ENCODE measurements at regions not wholly inside any gene's neighbourhood (a gene's known extent, or its start where the extent isn't known, plus 50 kb on each side); places are given as distances from the start of the nearest gene placed in this dataset.

DNA sequence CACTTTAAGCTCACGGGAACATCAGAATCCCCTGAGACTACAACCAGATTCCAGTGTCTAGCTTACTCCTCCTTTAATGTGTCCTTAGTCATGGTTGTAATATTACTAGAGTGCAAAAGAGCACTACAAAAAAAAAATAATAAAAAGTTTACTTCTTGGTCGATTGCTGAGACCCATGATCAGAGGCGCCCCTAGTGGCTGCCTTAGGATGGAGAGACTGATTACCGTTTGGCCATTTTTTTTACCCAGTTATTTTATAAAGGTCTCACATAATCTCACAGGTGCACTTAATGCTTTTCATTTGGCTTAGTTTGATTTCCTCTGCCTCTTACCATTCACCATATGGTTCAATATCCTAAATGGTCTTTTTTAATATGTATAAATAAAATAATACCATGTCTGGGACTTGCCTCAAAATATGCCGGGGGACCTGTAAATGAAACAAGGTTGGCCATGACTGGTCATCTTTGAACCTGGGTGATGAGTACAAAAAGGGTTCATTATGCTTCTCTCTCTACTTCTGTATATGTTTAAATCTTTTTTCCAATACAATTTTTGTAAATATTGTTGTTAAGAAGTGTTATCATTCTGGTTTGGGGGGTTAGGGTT, 331.5 kb upstream of the NFE2L3 start:
- Mint-ChIP-seq H3K9me3 (no peaks in the 10 kb centered on the region), H3K4me1 (ENCODE audit: low read depth) (no peaks in the 10 kb centered on the region), H3K27me3 (ENCODE audit: low read depth) (peaks cover 6% of the 10 kb centered on the region), H3K4me3 (ENCODE audit: low read depth) (no peak overlapping the region), H3K36me3 (ENCODE audit: low read depth) (no peaks in the 10 kb centered on the region), H3K27ac (no peak overlapping the region)
- intact Hi-C loops (cut with micrococcal nuclease), result no loop called here
- no peak for DNase-seq (ENCODE audit: low spot score)

DNA sequence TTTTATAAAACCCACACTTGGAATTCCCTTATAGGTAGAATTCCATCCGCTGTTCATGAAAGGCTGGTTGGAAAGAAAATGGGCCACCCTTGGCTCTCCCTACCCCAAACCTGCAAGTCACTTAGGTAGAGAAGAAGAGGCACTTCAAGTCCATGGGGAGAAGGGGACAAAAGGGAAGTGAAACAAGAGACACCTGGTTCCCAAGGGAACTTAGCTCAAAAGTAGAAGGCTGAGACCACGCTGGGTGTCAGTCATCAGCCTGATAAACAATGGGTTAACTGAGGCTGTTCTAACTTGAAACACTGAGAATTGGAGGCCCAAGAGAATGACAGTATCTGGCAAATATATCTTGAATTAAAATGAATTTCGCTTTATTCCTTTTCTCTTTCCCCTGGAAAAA, 330.8 kb upstream of the NFE2L3 start:
- no peaks in the 10 kb centered on the region for H3K36me3 Mint-ChIP-seq (ENCODE audit: low read depth)
- DNase-seq (ENCODE audit: low spot score), result no peak
- no peak overlapping the region for H3K4me3 Mint-ChIP-seq (ENCODE audit: low read depth)
- no peaks in the 10 kb centered on the region for H3K4me1 Mint-ChIP-seq (ENCODE audit: low read depth)
- H3K27ac Mint-ChIP-seq, result no peak overlapping the region
- H3K9me3 Mint-ChIP-seq, result no peaks in the 10 kb centered on the region
- intact Hi-C loops (cut with micrococcal nuclease), result no loop called here
- H3K27me3 Mint-ChIP-seq (ENCODE audit: low read depth), result peaks cover 6% of the 10 kb centered on the region

DNA sequence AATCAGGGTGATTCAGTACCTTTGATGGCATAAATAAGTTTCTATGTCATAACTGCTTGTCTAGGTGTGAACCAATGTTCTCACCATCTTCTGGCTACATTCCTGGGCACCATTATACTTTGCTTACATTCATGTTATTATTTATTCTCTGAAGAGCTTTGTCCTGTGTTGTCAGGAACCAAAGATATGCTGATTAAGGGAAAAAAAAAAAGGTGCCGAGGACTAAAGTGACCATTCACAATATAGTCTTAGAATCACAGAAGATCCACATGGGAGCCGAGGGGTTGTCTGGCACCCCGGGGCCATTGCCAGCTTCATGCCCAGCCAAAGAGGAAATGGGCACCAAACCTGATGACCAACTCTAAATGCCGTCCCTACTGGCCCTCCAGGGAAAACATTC, 329.2 kb upstream of the NFE2L3 start:
- Mint-ChIP-seq H3K36me3 (ENCODE audit: low read depth) (no peaks in the 10 kb centered on the region), H3K27ac (no peak overlapping the region), H3K27me3 (ENCODE audit: low read depth) (peaks cover 3% of the 10 kb centered on the region), H3K4me1 (ENCODE audit: low read depth) (no peaks in the 10 kb centered on the region), H3K4me3 (ENCODE audit: low read depth) (no peak overlapping the region), H3K9me3 (no peaks in the 10 kb centered on the region)
- intact Hi-C loops (cut with micrococcal nuclease), result no loop called here
- DNase-seq (ENCODE audit: low spot score), result no peak

DNA sequence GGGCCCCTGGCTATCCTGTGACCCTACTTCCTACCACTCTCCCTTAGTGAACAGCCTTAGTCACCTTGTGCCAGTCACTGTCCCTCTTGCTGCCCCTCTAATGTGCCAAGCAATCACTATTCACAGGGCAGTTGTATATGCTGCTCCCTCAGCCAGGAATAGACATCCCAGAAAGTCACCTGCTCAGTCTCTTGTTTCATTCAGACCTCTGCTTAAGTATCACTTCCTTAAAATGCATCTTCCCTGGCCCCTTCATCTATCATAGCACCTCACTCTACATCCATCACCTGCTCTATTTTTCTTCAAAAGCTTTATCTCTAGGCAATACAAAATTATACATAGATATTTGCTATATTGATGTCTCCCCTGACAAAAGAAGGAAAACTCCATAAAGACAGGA, 328.4 kb upstream of the NFE2L3 start:
- Mint-ChIP-seq H3K27me3 (ENCODE audit: low read depth) (peaks cover 6% of the 10 kb centered on the region), H3K36me3 (ENCODE audit: low read depth) (no peaks in the 10 kb centered on the region), H3K9me3 (no peaks in the 10 kb centered on the region), H3K4me3 (ENCODE audit: low read depth) (no peak overlapping the region), H3K27ac (no peak overlapping the region), H3K4me1 (ENCODE audit: low read depth) (no peaks in the 10 kb centered on the region)
- no peak for DNase-seq (ENCODE audit: low spot score)
- intact Hi-C loops (cut with micrococcal nuclease), result no loop called here

DNA sequence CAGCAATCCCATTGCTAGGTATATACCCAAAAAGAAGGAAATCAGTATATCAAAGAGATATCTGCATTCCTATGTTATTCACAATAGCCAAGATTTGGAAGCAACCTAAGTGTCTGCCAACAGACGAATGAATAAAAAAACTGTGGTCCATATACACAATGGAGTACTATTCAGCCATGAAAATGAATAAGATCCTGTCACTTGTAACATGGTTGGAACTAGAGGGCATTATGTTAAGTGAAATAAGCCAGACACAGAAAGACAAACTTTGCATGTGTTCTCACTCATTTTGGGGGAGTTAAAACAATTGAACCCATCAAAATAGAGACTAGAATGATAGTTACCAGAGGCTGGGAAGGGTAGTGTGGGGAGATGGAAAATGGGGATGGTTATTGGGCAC, 323.5 kb upstream of the NFE2L3 start:
- no peak overlapping the region for H3K27ac Mint-ChIP-seq
- peaks cover 5% of the 10 kb centered on the region for H3K27me3 Mint-ChIP-seq (ENCODE audit: low read depth)
- intact Hi-C loops (cut with micrococcal nuclease), result no loop called here
- no peaks in the 10 kb centered on the region for H3K9me3 Mint-ChIP-seq
- DNase-seq (ENCODE audit: low spot score), result no peak
- no peaks in the 10 kb centered on the region for H3K4me1 Mint-ChIP-seq (ENCODE audit: low read depth)
- no peak overlapping the region for H3K4me3 Mint-ChIP-seq (ENCODE audit: low read depth)
- no peaks in the 10 kb centered on the region for H3K36me3 Mint-ChIP-seq (ENCODE audit: low read depth)

DNA sequence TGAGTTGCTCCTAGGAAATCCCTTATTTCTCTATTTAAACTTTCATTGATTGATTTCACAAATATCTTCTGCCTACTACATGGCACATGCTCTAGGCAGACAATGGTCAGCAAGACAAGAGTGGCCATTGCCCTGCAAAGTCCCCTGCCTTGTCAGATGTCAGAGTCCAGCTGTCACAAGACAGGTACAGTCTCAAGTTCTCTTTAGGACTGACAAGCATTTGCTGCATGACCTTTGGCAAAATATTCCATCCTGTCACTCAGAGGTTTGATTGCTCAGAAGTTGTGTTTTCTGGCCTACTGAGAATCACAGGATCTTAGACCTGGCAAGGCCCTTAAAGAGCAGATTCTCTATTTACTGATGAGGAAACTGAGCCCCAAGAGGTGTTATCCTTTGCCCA, 322.3 kb upstream of the NFE2L3 start:
- intact Hi-C loops (cut with micrococcal nuclease), result no loop called here
- Mint-ChIP-seq H3K27ac (no peak overlapping the region), H3K9me3 (no peaks in the 10 kb centered on the region), H3K36me3 (ENCODE audit: low read depth) (no peaks in the 10 kb centered on the region), H3K27me3 (ENCODE audit: low read depth) (peaks cover 5% of the 10 kb centered on the region), H3K4me1 (ENCODE audit: low read depth) (no peaks in the 10 kb centered on the region), H3K4me3 (ENCODE audit: low read depth) (no peak overlapping the region)
- DNase-seq (ENCODE audit: low spot score), result no peak

DNA sequence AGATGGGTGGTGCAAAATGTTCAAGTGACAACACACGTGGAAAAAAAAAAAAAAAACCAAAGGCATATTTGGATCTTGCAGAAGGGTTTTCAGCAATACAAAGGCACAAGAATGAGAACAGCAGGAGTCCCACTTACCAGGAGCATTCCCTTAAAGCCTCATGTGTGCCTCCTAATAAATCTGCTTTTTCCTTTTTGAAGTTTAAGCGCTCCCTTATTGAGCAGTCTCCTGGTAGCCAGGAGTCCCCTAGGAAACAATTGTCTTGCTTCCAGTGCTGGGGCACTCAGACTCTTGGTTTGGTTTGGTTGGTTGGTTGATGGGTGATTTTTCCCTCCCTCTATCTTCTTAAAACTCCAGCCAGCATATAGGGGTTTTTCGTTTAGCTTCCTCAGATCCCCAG, 321.8 kb upstream of the NFE2L3 start:
- H3K4me3 Mint-ChIP-seq (ENCODE audit: low read depth), result no peak overlapping the region

DNA sequence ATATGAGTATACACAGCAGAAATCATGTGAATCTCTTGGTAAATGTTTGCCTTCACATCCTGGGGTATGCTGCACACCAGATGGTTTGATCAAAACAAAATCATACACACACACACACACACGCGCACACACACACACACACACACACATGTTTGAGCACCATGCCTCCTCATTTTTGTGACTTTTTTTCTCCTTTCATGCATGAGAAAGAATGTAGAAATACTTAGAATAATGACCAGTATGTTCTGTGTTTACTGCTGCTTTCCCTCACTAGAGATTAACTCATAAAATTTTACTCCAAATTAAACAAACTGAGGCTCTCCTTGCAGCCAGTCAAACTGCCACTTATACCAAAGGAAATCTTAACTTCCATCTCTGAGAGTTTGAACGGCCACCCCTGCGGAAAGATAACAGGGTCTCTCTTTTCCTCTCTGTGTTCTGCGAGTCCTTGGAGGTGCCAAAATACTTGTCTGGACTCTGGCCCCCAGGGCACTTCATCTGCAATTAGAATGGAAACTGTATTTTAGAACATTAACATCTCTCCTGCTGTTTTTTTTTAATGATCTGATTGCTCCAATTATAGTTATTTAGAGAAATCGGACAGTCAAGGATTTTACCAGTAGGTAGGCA, 320.8 kb upstream of the NFE2L3 start:
- Mint-ChIP-seq H3K27ac (no peak overlapping the region), H3K4me1 (ENCODE audit: low read depth) (no peaks in the 10 kb centered on the region), H3K36me3 (ENCODE audit: low read depth) (no peaks in the 10 kb centered on the region), H3K4me3 (ENCODE audit: low read depth) (no peak overlapping the region), H3K9me3 (no peaks in the 10 kb centered on the region), H3K27me3 (ENCODE audit: low read depth) (peaks cover 5% of the 10 kb centered on the region)
- intact Hi-C loops (cut with micrococcal nuclease), result no loop called here
- no peak for DNase-seq (ENCODE audit: low spot score)

More for the DNA sequence above, 321.8 kb upstream of the NFE2L3 start:
- no peak overlapping the region for H3K27ac Mint-ChIP-seq
- H3K4me1 Mint-ChIP-seq (ENCODE audit: low read depth), result no peaks in the 10 kb centered on the region
- H3K36me3 Mint-ChIP-seq (ENCODE audit: low read depth), result no peaks in the 10 kb centered on the region
- peaks cover 5% of the 10 kb centered on the region for H3K27me3 Mint-ChIP-seq (ENCODE audit: low read depth)
- intact Hi-C loops (cut with micrococcal nuclease), result no loop called here
- DNase-seq (ENCODE audit: low spot score), result no peak
- no peaks in the 10 kb centered on the region for H3K9me3 Mint-ChIP-seq

DNA sequence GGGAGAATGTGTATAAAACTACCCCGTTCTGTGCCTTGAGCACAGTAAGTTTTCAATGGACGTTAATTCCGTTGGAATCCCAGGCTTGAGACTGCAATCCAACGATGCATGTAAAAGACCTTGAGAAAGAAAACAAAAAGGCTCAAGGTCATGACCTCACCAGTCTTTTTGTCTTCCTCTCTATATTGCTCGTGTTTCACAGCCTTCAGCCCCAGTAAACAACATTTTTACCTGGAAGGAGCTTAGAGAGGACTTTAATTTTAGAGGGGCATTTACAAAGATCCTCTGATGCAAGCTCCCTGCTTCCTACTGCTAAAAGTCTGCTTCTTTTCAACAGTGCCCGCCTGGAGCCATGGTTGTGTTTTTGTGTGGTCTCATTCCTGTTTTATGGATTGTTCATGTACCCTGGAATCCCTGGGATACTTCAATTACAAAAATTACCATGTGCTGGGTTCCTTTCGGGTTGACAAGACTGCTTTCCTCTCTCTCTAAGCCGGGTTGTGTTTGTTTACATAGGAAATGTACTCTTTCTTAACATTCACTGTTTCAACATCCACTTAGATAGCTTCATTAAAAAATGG, 320.1 kb upstream of the NFE2L3 start:
- DNase-seq (ENCODE audit: low spot score), result no peak
- Mint-ChIP-seq H3K36me3 (ENCODE audit: low read depth) (no peaks in the 10 kb centered on the region), H3K27me3 (ENCODE audit: low read depth) (peaks cover 5% of the 10 kb centered on the region), H3K9me3 (no peaks in the 10 kb centered on the region), H3K27ac (no peak overlapping the region), H3K4me3 (ENCODE audit: low read depth) (no peak overlapping the region), H3K4me1 (ENCODE audit: low read depth) (no peaks in the 10 kb centered on the region)
- intact Hi-C loops (cut with micrococcal nuclease), result no loop called here

DNA sequence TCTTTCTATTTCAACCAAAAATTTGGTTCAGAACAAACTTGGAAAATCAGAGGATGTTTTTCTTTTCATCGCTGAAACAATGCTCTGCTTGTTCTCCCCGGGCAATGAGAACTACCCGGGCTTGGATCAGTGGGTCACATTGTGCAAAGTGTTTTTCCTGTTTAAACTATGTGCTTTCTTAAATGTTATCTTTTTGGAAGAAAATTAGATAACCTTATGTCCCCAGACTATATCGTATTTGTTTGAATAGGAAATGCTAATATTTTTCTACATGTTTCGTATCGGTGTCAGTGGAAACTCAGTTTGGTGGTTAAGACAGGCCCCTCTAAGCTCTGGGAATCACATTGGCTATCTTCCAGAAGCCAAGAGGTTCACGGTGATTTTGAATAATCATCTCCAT, 319.5 kb upstream of the NFE2L3 start:
- no peak for DNase-seq (ENCODE audit: low spot score)
- no peak overlapping the region for H3K27ac Mint-ChIP-seq
- intact Hi-C loops (cut with micrococcal nuclease), result no loop called here
- H3K36me3 Mint-ChIP-seq (ENCODE audit: low read depth), result no peaks in the 10 kb centered on the region
- H3K9me3 Mint-ChIP-seq, result no peaks in the 10 kb centered on the region
- H3K27me3 Mint-ChIP-seq (ENCODE audit: low read depth), result peaks cover 10% of the 10 kb centered on the region
- H3K4me1 Mint-ChIP-seq (ENCODE audit: low read depth), result no peaks in the 10 kb centered on the region
- H3K4me3 Mint-ChIP-seq (ENCODE audit: low read depth), result no peak overlapping the region

DNA sequence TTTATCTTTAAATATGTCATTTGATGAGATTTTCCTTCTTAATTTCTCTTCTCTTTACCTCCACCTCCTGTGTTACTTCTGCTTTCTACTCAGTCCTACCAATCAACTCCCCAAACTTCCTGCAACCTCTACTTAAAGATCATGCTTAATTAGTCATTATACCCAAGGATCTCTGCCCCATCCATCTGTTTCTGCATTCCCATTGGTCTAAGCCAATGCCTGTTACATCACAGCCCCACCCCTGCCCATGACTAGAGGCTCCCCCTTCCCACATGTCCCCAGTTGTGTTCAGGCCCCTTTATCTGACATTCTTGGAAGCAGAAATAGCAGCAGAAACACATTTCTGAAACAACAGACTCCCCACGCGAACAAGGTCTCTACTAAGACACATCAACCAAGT, 319.1 kb upstream of the NFE2L3 start:
- H3K36me3 Mint-ChIP-seq (ENCODE audit: low read depth), result no peaks in the 10 kb centered on the region
- H3K27ac Mint-ChIP-seq, result no peak overlapping the region
- no peaks in the 10 kb centered on the region for H3K9me3 Mint-ChIP-seq
- DNase-seq (ENCODE audit: low spot score), result no peak
- no peaks in the 10 kb centered on the region for H3K4me1 Mint-ChIP-seq (ENCODE audit: low read depth)
- H3K4me3 Mint-ChIP-seq (ENCODE audit: low read depth), result no peak overlapping the region
- intact Hi-C loops (cut with micrococcal nuclease), result no loop called here
- H3K27me3 Mint-ChIP-seq (ENCODE audit: low read depth), result peaks cover 12% of the 10 kb centered on the region

DNA sequence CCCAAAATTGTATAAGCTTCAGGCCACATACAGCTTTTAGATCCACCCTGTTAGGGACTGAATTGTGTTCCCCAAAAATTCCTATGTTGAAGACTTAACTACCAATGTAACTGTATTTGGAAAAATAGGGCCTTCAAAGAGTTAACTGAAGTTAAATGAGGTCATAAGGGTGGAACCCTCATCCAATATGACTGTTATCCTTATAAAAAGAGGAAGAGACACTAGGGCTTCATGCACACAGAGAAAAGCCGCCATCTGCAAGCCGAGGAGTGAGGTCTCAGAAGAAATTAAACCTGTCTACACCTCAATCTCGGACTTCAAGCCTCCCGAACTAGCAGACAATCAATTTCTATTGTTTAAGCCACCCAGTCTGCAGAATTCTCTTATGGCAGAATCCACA, 317.9 kb upstream of the NFE2L3 start:
- Mint-ChIP-seq H3K27ac (no peak overlapping the region), H3K4me1 (ENCODE audit: low read depth) (no peaks in the 10 kb centered on the region), H3K27me3 (ENCODE audit: low read depth) (peaks cover 12% of the 10 kb centered on the region), H3K4me3 (ENCODE audit: low read depth) (no peak overlapping the region), H3K9me3 (no peaks in the 10 kb centered on the region), H3K36me3 (ENCODE audit: low read depth) (no peaks in the 10 kb centered on the region)
- intact Hi-C loops (cut with micrococcal nuclease), result no loop called here
- DNase-seq (ENCODE audit: low spot score), result no peak

DNA sequence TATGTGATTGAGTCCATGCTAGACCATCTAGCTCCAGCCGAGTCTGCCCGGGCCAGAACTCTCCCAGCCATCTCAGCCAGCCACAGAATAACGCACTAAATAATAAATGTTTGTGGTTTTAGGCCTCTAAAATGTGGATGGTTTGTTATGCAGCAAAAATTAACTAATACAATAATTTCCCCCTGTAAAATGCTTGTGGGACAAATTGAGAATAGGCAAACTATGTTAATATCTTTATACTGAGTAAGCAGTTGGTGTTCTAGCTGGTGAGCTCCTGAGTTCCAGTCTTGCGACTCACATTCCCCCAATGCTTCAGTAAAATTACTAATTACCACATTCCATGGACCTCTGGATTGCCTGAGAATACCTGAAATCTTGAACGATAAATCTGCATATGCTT, 316.8 kb upstream of the NFE2L3 start:
- no peak overlapping the region for H3K27ac Mint-ChIP-seq
- no peaks in the 10 kb centered on the region for H3K9me3 Mint-ChIP-seq

More for the DNA sequence above, 316.8 kb upstream of the NFE2L3 start:
- DNase-seq (ENCODE audit: low spot score), result no peak
- intact Hi-C loops (cut with micrococcal nuclease), result no loop called here
- peaks cover 13% of the 10 kb centered on the region for H3K27me3 Mint-ChIP-seq (ENCODE audit: low read depth)
- H3K36me3 Mint-ChIP-seq (ENCODE audit: low read depth), result no peaks in the 10 kb centered on the region
- no peak overlapping the region for H3K4me3 Mint-ChIP-seq (ENCODE audit: low read depth)
- no peaks in the 10 kb centered on the region for H3K4me1 Mint-ChIP-seq (ENCODE audit: low read depth)

Measured in activated T-helper 2 cell treated with anti-CD3 and anti-CD28 coated beads, Interferon-gamma antibody, Interleukin-2, Interleukin-4, amounts not matched to agents 10 μg/mL and 5 μg/mL and 100 μg/mL, durations not matched to agents 14 hours and 24 hours and 36 hours (primary cell).